HS-27A (cell line): ENCODE measurements at regions not wholly inside any gene's neighbourhood (a gene's known extent, or its start where the extent isn't known, plus 50 kb on each side); places are given as distances from the start of the nearest gene placed in this dataset.

Source experiments
- DNase-seq: peaks from one replicate; pipeline ENCODE4 v3.0.0-alpha.2; 2012; ENCODE audit warnings: low read depth, missing footprints

GRCh38 chr4:127084666-127085065 is 548.1 kb upstream of the INTU start:
- no peak for DNase-seq

- DNase-seq, result no peak
Measured at GRCh38 chr4:127097061-127097460, 535.7 kb upstream of the INTU start.

- no peak for DNase-seq
Measured at GRCh38 chr4:127102361-127102760, 530.4 kb upstream of the INTU start.

GRCh38 chr4:127103681-127104115 is 529.1 kb upstream of the INTU start:
- DNase-seq, result no peak

- no peak for DNase-seq
Measured at GRCh38 chr4:127113844-127114362, 518.9 kb upstream of the INTU start.

GRCh38 chr4:127118681-127119080 is 514.1 kb upstream of the INTU start:
- no peak for DNase-seq

- DNase-seq, result no peak
Measured at GRCh38 chr4:127120441-127121090, 512.2 kb upstream of the INTU start.

GRCh38 chr4:127124919-127125318 is 507.8 kb upstream of the INTU start:
- DNase-seq, result no peak

- no peak for DNase-seq
Measured at GRCh38 chr4:127126718-127127117, 506.0 kb upstream of the INTU start.

- DNase-seq, result no peak
Measured at GRCh38 chr4:127131527-127131926, 501.2 kb upstream of the INTU start.

- DNase-seq, result no peak
Measured at GRCh38 chr4:127134490-127134889, 498.3 kb upstream of the INTU start.

- DNase-seq, result no peak
Measured at GRCh38 chr4:127138586-127138985, 494.2 kb upstream of the INTU start.

- DNase-seq, result no peak
Measured at GRCh38 chr4:127139788-127140286, 492.9 kb upstream of the INTU start.

GRCh38 chr4:127140306-127140705 is 492.5 kb upstream of the INTU start:
- DNase-seq, result peak; percentile 8

- peak; percentile 12 for DNase-seq
Measured at GRCh38 chr4:127141856-127142255, 490.9 kb upstream of the INTU start.

- peak; percentile 14 for DNase-seq
Measured at GRCh38 chr4:127143460-127144195, 489.1 kb upstream of the INTU start.

GRCh38 chr4:127145006-127145540 is 487.7 kb upstream of the INTU start:
- DNase-seq, result no peak

GRCh38 chr4:127148165-127148564 is 484.6 kb upstream of the INTU start:
- no peak for DNase-seq

GRCh38 chr4:127149086-127149485 is 483.7 kb upstream of the INTU start:
- no peak for DNase-seq

GRCh38 chr4:127151941-127152340 is 480.8 kb upstream of the INTU start:
- DNase-seq, result no peak

GRCh38 chr4:127155116-127155515 is 477.6 kb upstream of the INTU start:
- DNase-seq, result no peak

- no peak for DNase-seq
Measured at GRCh38 chr4:127155555-127155954, 477.2 kb upstream of the INTU start.

- no peak for DNase-seq
Measured at GRCh38 chr4:127162741-127163140, 470.0 kb upstream of the INTU start.
